ENCODE measurements at regions not wholly inside any gene's neighbourhood (a gene's known extent, or its start where the extent isn't known, plus 50 kb on each side); places are given as distances from the start of the nearest gene placed in this dataset.

DNA sequence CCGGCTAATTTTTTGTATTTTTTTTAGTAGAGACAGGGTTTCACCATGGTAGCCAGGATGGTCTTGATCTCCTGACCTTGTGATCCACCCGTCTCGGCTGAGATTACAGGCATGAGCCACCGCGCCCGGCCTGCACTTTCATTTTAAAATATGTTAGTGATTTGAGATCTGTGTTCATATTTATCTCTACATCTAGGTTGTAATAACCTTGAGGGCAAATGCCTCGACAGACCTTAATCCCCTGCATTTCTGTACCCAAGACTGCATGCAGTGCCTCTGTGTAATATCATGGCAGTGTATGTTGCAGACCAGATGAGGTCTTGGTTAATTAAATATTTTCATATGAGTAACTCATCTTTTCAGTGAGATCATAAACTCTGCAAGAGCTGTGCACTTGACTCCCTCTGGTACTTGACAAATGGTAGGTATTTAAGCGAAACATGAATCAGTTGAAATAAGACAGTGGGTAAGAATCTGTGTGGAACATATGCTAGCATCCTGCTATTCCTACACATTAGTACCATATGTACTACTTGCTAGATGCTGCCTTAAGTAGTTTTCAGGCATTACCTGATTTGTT is 673.9 kb upstream of the ANKRD30A start:
- no peaks in the 10 kb centered on the region for H3K4me1 Mint-ChIP-seq (ENCODE audit: low read depth)
- H3K27ac Mint-ChIP-seq = no peak overlapping the region
- peaks cover 3% of the 10 kb centered on the region for H3K9me3 Mint-ChIP-seq
- H3K27me3 Mint-ChIP-seq = no peaks in the 10 kb centered on the region
- ChIA-PET CTCF (no interaction called here), POLR2A (interaction anchor here (1.1 kb wide), 1 partner anchor 52 kb away, joined by 3 read pairs; no protein-coding TSS in a partner anchor)
- no peak for ATAC-seq
- H3K4me3 Mint-ChIP-seq = no peak overlapping the region
- intact Hi-C loops (cut with micrococcal nuclease) = no loop called here
- TF ChIP-seq, protein P1, sequence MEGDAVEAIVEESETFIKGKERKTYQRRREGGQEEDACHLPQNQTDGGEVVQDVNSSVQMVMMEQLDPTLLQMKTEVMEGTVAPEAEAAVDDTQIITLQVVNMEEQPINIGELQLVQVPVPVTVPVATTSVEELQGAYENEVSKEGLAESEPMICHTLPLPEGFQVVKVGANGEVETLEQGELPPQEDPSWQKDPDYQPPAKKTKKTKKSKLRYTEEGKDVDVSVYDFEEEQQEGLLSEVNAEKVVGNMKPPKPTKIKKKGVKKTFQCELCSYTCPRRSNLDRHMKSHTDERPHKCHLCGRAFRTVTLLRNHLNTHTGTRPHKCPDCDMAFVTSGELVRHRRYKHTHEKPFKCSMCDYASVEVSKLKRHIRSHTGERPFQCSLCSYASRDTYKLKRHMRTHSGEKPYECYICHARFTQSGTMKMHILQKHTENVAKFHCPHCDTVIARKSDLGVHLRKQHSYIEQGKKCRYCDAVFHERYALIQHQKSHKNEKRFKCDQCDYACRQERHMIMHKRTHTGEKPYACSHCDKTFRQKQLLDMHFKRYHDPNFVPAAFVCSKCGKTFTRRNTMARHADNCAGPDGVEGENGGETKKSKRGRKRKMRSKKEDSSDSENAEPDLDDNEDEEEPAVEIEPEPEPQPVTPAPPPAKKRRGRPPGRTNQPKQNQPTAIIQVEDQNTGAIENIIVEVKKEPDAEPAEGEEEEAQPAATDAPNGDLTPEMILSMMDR (IDR thresholded peaks at IDR 0.05) = no peak
- no peak for DNase-seq
- H3K36me3 Mint-ChIP-seq (ENCODE audit: low read depth) = no peaks in the 10 kb centered on the region

DNA sequence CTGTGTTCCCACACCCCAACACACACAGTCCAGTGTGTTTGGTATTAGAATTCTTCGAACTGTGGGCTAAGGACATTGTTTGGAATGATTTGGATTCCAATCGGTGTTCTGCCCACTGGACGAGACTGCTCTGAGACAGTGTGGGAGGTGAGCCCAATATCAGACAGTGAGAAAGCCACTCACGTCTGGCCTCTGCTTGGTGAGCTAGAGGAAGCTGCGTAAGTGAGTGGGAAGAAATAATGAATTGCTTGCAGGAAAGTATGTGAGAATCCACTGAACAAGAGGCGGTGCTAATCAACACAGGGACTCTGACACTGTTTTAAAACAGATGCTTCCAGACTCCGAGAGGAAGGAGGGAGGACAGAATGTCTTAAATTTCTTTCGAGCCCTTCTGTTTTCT is 675.0 kb upstream of the ANKRD30A start:
- ChIA-PET POLR2A (no interaction called here), CTCF (no interaction called here)
- intact Hi-C loops (cut with micrococcal nuclease) = no loop called here
- no peaks in the 10 kb centered on the region for H3K4me1 Mint-ChIP-seq (ENCODE audit: low read depth)
- H3K27ac Mint-ChIP-seq = no peak overlapping the region
- H3K9me3 Mint-ChIP-seq = peaks cover 3% of the 10 kb centered on the region
- no peak for ATAC-seq
- no peaks in the 10 kb centered on the region for H3K36me3 Mint-ChIP-seq (ENCODE audit: low read depth)
- no peaks in the 10 kb centered on the region for H3K27me3 Mint-ChIP-seq
- DNase-seq = no peak
- H3K4me3 Mint-ChIP-seq = no peak overlapping the region
- TF ChIP-seq, protein P1 (IDR thresholded peaks at IDR 0.05) = no peak

DNA sequence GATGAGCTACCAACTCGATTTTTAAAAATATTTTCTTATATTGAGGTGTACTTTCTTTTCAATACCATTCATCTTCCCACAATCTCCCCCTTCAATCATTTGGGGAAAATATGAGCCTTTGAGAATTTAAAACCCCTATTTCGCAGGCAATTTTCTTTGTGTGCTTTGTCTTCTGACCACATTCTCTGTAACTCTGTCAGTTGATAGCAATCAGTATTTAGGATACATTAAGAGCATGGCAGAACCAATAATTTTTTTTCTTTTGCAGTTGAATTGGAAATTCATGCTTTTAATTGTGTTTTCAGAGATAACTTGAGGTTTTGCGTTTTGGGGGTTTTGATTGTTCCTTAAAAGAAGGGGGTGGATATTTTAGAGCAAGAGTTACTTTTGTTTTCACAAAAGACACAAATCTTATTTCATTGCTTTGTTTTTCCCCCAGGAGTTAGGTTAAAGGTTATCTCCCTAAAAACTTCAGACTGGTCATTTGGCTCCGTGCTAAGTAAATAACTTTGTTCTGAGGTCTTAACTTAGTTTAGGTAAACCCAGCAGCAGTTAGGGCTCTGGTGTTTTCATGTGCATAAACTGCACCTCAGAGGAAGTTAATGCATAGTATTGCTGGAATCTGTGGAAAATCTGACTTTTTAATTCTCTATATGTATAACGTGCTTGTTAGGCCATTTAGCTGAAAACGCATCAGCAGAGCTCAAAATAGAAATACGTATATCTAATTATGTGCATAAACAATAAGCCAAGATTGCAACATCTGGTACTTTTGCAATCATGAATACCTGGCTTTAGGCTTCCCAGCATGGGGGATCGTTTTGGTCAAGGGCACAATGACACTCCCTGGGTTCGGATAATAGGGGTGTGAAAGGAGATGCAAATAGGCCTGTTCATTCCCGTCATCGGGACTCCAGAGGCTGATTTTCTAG is 676.4 kb upstream of the ANKRD30A start:
- ChIA-PET CTCF (no interaction called here), POLR2A (no interaction called here)
- no peak overlapping the region for H3K4me3 Mint-ChIP-seq
- H3K27ac Mint-ChIP-seq = no peak overlapping the region
- no peaks in the 10 kb centered on the region for H3K36me3 Mint-ChIP-seq (ENCODE audit: low read depth)
- H3K9me3 Mint-ChIP-seq = peaks cover 3% of the 10 kb centered on the region
- intact Hi-C loops (cut with micrococcal nuclease) = no loop called here
- TF ChIP-seq, protein P1 (IDR thresholded peaks at IDR 0.05) = no peak
- ATAC-seq (no peak), DNase-seq (no peak)
- no peaks in the 10 kb centered on the region for H3K27me3 Mint-ChIP-seq
- no peaks in the 10 kb centered on the region for H3K4me1 Mint-ChIP-seq (ENCODE audit: low read depth)

DNA sequence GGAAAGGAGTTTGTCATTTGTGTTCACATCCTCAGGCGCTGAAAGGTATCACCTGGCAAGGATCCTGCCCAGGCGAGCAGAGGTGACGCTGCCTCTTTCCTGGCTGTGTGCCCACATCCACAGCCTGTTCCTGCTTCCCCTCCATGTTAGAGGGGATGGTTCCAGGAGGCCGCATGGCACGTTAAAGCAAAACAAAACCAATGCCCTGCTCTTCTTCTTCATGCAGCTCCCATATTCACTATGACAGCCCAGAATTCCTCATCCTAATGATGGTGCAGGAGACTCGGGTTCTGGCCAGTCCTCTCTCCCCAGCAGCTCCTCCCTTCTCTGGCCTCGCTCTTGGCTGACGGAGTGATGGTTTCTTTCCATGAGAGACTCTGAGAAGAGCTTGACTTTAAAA is 678.5 kb upstream of the ANKRD30A start:
- DNase-seq (no peak), ATAC-seq (no peak)
- no peaks in the 10 kb centered on the region for H3K36me3 Mint-ChIP-seq (ENCODE audit: low read depth)
- POLR2A ChIA-PET = no interaction called here
- no peak overlapping the region for H3K27ac Mint-ChIP-seq
- peaks cover 2% of the 10 kb centered on the region for H3K9me3 Mint-ChIP-seq
- H3K27me3 Mint-ChIP-seq = no peaks in the 10 kb centered on the region
- CTCF ChIA-PET = no interaction called here
- no peaks in the 10 kb centered on the region for H3K4me1 Mint-ChIP-seq (ENCODE audit: low read depth)
- TF ChIP-seq, protein P1 (IDR thresholded peaks at IDR 0.05) = no peak
- intact Hi-C loops (cut with micrococcal nuclease) = no loop called here
- no peak overlapping the region for H3K4me3 Mint-ChIP-seq

DNA sequence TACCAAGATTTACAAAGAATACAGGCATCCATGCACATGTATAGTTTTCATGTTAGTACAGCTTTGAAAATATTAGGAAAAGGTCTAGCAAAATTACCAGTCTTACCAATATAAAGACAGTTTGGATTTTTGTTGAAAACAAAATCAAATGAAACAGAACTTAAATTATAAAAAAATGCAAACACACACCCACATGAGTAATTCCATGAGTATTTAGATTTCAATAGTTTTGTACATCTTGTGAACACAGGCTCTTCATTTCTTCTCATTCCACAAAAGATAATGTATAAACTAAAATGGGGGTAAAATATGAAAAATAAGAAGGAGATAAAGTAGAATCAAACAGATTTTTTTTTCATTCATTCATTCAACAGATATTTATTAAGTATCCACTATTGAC is 682.2 kb upstream of the ANKRD30A start:
- ChIA-PET POLR2A (no interaction called here), CTCF (no interaction called here)
- peaks cover 3% of the 10 kb centered on the region for H3K9me3 Mint-ChIP-seq
- intact Hi-C loops (cut with micrococcal nuclease) = no loop called here
- H3K36me3 Mint-ChIP-seq (ENCODE audit: low read depth) = no peaks in the 10 kb centered on the region
- no peaks in the 10 kb centered on the region for H3K4me1 Mint-ChIP-seq (ENCODE audit: low read depth)
- ATAC-seq (no peak), DNase-seq (no peak)
- H3K27ac Mint-ChIP-seq = no peak overlapping the region
- no peak overlapping the region for H3K4me3 Mint-ChIP-seq
- H3K27me3 Mint-ChIP-seq = no peaks in the 10 kb centered on the region
- TF ChIP-seq, protein P1 (IDR thresholded peaks at IDR 0.05) = no peak
